ENCODE measurements at regions not wholly inside any gene's neighbourhood (a gene's known extent, or its start where the extent isn't known, plus 50 kb on each side); places are given as distances from the start of the nearest gene placed in this dataset.

- TF ChIP-seq POLR2AphosphoS5 (IDR thresholded peaks at IDR 0.05; ENCODE audit: insufficient read depth in 1 of 2, low read depth in 1 of 2) (no peak), CTCF (IDR thresholded peaks at IDR 0.05) (no peak), POLR2A (IDR thresholded peaks at IDR 0.05) (no peak)
Measured at GRCh38 chr9:113818391-113818790, 57.7 kb upstream of the ZNF618 start.
